Astrocyte of the spinal cord (primary cell): ENCODE measurements at regions not wholly inside any gene's neighbourhood (a gene's known extent, or its start where the extent isn't known, plus 50 kb on each side); places are given as distances from the start of the nearest gene placed in this dataset.

ENCODE experiments used
- DNase-seq: peaks from one replicate; pipeline ENCODE4 v3.0.0; 2011; ENCODE audit warnings: low read depth, low spot score
- H3K4me3 ChIP-seq: 2 replicates; pipeline ENCODE4 v1.5.1; 2011; ENCODE audit warnings: low read depth, mild to moderate bottlenecking, low read length, moderate library complexity
- CTCF ChIP-seq: IDR thresholded peaks from 2 replicates; pipeline ENCODE4 v1.5.1; 2012; ENCODE audit warnings: low read depth, mild to moderate bottlenecking, low read length, inconsistent platforms
- in situ Hi-C: cut with HindIII; loops from 2 replicates; pipeline ENCODE4 v1.10.0; 2017; ENCODE audit warnings: low sequenced_read_pairs

GRCh38 chr10:2825841-2826240, 241.5 kb upstream of the PFKP start:
- no peak for DNase-seq
- in situ Hi-C loops: no loop called here
- H3K4me3 ChIP-seq: no peak overlapping the region
- no peak for TF ChIP-seq CTCF

- in situ Hi-C loops: no loop called here
- TF ChIP-seq CTCF: no peak
- H3K4me3 ChIP-seq: no peak overlapping the region
- no peak for DNase-seq
Measured at GRCh38 chr10:2817940-2818636, 249.3 kb upstream of the PFKP start.

GRCh38 chr10:2813693-2814092, 253.7 kb upstream of the PFKP start:
- TF ChIP-seq CTCF: no peak
- in situ Hi-C loops: no loop called here
- H3K4me3 ChIP-seq: no peak overlapping the region
- no peak for DNase-seq

- TF ChIP-seq CTCF: no peak
- in situ Hi-C loops: no loop called here
- no peak overlapping the region for H3K4me3 ChIP-seq
- no peak for DNase-seq
Measured at GRCh38 chr10:2813286-2813685, 254.1 kb upstream of the PFKP start.

GRCh38 chr10:2812631-2813030, 254.7 kb upstream of the PFKP start:
- DNase-seq: no peak
- TF ChIP-seq CTCF: no peak
- in situ Hi-C loops: no loop called here
- no peak overlapping the region for H3K4me3 ChIP-seq

- in situ Hi-C loops: no loop called here
- H3K4me3 ChIP-seq: no peak overlapping the region
- TF ChIP-seq CTCF: no peak
- no peak for DNase-seq
Measured at GRCh38 chr10:2800178-2800577, 267.2 kb upstream of the PFKP start.
